ENCODE measurements at regions not wholly inside any gene's neighbourhood (a gene's known extent, or its start where the extent isn't known, plus 50 kb on each side); places are given as distances from the start of the nearest gene placed in this dataset.
A peak's percentile ranks its signal among the peaks of the same experiment; 100 is the strongest.
"Not testable (repeated sequence)": the region's sequence is repeated elsewhere in the genome, so short reads cannot be mapped to it uniquely, and the experiment has no call there.

GRCh38 chr1:189619682-189620332 lies 857.9 kb downstream of the BRINP3 start:
- 73% methylated on average over 2 of the region's 3 CpGs for WGBS (ENCODE audit: insufficient coverage, low lambda C conversion rate)
- DNase-seq: no peak
- Histone ChIP-seq H3K27me3 (ENCODE audit: control insufficient read depth, insufficient read depth, low read length) (no peaks in the 10 kb centered on the region), H3K4me1 (ENCODE audit: control insufficient read depth, insufficient read depth, low read length) (no peaks in the 10 kb centered on the region), H3K36me3 (ENCODE audit: control insufficient read depth, insufficient read depth, low read length) (no peaks in the 10 kb centered on the region), H3K4me3 (ENCODE audit: low read length) (no peak overlapping the region), H3K9me3 (ENCODE audit: control insufficient read depth, low read depth, low read length) (no peaks in the 10 kb centered on the region), H3K27ac (ENCODE audit: low read length) (no peak overlapping the region)

DNA sequence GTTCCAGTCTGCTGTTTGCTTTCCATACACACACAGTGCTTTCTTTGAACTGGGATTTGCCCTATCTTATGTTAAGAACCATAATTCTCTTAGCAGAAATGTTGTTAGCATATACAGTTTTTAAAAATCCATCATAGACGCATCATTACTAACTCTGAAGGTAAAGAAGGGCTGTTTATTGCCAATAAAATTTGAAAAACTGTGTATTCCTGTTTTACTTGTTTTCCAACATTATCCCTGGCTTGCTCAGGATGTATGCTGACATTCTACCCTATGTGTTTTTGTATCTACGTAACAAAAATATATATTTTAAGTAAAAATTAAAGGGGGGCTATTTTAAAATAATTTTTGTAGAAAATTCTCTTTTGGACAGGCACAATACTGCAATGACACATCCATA lies 857.2 kb downstream of the BRINP3 start:
- no peaks in the 10 kb centered on the region for H3K4me1 ChIP-seq (ENCODE audit: control insufficient read depth, insufficient read depth, low read length)
- H3K27ac ChIP-seq (ENCODE audit: low read length): no peak overlapping the region
- no peaks in the 10 kb centered on the region for H3K27me3 ChIP-seq (ENCODE audit: control insufficient read depth, insufficient read depth, low read length)
- H3K9me3 ChIP-seq (ENCODE audit: control insufficient read depth, low read depth, low read length): no peaks in the 10 kb centered on the region
- no peaks in the 10 kb centered on the region for H3K36me3 ChIP-seq (ENCODE audit: control insufficient read depth, insufficient read depth, low read length)
- DNase-seq: no peak
- H3K4me3 ChIP-seq (ENCODE audit: low read length): no peak overlapping the region
- WGBS (ENCODE audit: insufficient coverage, low lambda C conversion rate): 89% methylated on average over 2 of the region's 2 CpGs

DNA sequence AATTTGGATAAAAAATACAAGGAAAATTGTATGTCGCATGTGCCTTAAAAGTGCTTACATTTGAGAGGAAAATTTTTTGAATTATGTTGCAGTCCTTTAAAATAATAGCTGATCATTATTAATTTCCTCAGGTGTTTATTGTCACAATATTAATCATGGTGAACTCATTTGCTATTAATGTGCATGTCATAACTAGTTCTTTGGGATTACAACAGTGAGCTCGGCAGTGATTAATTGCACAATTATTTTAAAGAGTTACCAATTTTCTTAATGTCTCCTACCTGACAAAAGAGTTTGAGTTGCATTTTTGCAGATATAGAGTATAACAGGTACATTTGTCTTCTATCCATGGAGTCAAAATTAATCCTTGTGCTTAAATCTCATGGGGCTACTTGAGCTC lies 854.3 kb downstream of the BRINP3 start:
- Histone ChIP-seq H3K4me3 (ENCODE audit: low read length) (no peak overlapping the region), H3K27ac (ENCODE audit: low read length) (no peak overlapping the region), H3K4me1 (ENCODE audit: control insufficient read depth, insufficient read depth, low read length) (no peaks in the 10 kb centered on the region), H3K36me3 (ENCODE audit: control insufficient read depth, insufficient read depth, low read length) (no peaks in the 10 kb centered on the region), H3K27me3 (ENCODE audit: control insufficient read depth, insufficient read depth, low read length) (no peaks in the 10 kb centered on the region), H3K9me3 (ENCODE audit: control insufficient read depth, low read depth, low read length) (no peaks in the 10 kb centered on the region)
- 83% methylated on average over 1 of the region's 2 CpGs for WGBS (ENCODE audit: insufficient coverage, low lambda C conversion rate)
- no peak for DNase-seq

DNA sequence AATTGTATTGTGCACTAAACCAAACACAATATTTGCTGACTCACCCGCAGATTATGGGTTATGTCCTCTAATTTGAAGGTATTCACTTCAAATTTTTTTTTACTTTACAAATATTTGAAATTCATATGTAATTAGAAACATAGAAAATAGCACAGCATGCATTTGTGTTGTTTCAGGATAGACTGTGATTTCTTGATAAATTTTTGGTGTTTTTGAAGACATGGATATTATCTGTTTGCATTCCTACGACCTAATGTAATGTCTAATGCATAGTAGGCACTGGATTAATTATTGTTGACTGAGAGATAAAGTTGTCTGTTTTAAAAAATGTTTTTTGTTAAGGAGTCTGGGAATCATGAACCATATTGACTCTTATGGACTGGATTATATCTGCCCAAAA lies 850.2 kb downstream of the BRINP3 start:
- Histone ChIP-seq H3K36me3 (ENCODE audit: control insufficient read depth, insufficient read depth, low read length) (no peaks in the 10 kb centered on the region), H3K4me1 (ENCODE audit: control insufficient read depth, insufficient read depth, low read length) (no peaks in the 10 kb centered on the region), H3K27ac (ENCODE audit: low read length) (no peak overlapping the region), H3K4me3 (ENCODE audit: low read length) (no peak overlapping the region), H3K9me3 (ENCODE audit: control insufficient read depth, low read depth, low read length) (no peaks in the 10 kb centered on the region), H3K27me3 (ENCODE audit: control insufficient read depth, insufficient read depth, low read length) (no peaks in the 10 kb centered on the region)
- DNase-seq: no peak
- 71% methylated on average over 2 of the region's 2 CpGs for WGBS (ENCODE audit: insufficient coverage, low lambda C conversion rate)

DNA sequence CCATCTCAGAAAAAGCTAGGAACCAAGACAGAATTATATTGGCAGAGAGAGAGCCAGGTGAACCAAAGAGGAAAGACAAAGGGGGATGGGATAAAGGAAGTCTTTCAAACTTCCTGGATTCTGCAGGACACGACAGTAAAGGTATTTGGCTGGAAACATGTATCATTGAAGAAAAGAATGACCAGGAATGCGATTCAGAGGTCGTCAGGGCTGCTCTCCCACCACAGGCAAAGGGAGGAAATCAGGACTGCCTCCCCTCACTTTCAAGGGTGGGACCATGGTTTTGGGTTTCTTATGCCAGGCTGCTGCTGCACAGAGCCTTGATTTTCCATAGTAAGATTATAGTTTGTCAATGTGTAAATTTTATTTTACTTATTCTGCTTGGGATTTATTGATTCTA lies 848.8 kb downstream of the BRINP3 start:
- Histone ChIP-seq H3K27ac (ENCODE audit: low read length) (no peak overlapping the region), H3K27me3 (ENCODE audit: control insufficient read depth, insufficient read depth, low read length) (no peaks in the 10 kb centered on the region), H3K4me3 (ENCODE audit: low read length) (no peak overlapping the region), H3K4me1 (ENCODE audit: control insufficient read depth, insufficient read depth, low read length) (no peaks in the 10 kb centered on the region), H3K9me3 (ENCODE audit: control insufficient read depth, low read depth, low read length) (no peaks in the 10 kb centered on the region), H3K36me3 (ENCODE audit: control insufficient read depth, insufficient read depth, low read length) (no peaks in the 10 kb centered on the region)
- no peak for DNase-seq
- WGBS (ENCODE audit: insufficient coverage, low lambda C conversion rate): no CpG with 5 or more reads among the region's 3 CpGs

- WGBS (ENCODE audit: insufficient coverage, low lambda C conversion rate): 100% methylated on average over 1 of the region's 2 CpGs
- H3K36me3 ChIP-seq (ENCODE audit: control insufficient read depth, insufficient read depth, low read length): no peaks in the 10 kb centered on the region
- no peak overlapping the region for H3K4me3 ChIP-seq (ENCODE audit: low read length)
- H3K4me1 ChIP-seq (ENCODE audit: control insufficient read depth, insufficient read depth, low read length): no peaks in the 10 kb centered on the region
- DNase-seq: no peak
- H3K9me3 ChIP-seq (ENCODE audit: control insufficient read depth, low read depth, low read length): no peaks in the 10 kb centered on the region
- H3K27ac ChIP-seq (ENCODE audit: low read length): no peak overlapping the region
- H3K27me3 ChIP-seq (ENCODE audit: control insufficient read depth, insufficient read depth, low read length): no peaks in the 10 kb centered on the region
Observed at GRCh38 chr1:189633658-189634057, 844.0 kb downstream of the BRINP3 start.

DNA sequence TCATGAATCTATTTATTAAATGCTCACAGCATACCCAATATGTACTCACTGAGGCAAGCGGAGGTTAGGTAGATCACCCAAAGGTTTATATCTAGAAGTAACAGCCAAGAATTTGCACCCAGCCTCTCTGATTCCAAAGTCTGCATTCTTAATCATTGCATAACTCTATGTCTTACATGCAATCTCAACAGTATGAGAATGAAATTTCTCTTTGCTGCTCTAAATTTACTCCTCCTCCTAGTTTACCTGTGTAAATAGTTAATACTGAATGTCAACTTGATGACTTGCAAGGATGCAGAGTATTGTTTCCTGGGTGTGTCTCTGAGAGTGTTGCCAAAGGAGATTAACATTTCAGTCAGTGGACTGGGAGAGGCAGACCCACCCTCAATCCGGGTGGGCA lies 840.6 kb downstream of the BRINP3 start:
- Histone ChIP-seq H3K4me1 (ENCODE audit: control insufficient read depth, insufficient read depth, low read length) (peaks cover 2% of the 10 kb centered on the region), H3K9me3 (ENCODE audit: control insufficient read depth, low read depth, low read length) (no peaks in the 10 kb centered on the region), H3K27me3 (ENCODE audit: control insufficient read depth, insufficient read depth, low read length) (no peaks in the 10 kb centered on the region), H3K36me3 (ENCODE audit: control insufficient read depth, insufficient read depth, low read length) (no peaks in the 10 kb centered on the region), H3K4me3 (ENCODE audit: low read length) (no peak overlapping the region), H3K27ac (ENCODE audit: low read length) (no peak overlapping the region)
- WGBS (ENCODE audit: insufficient coverage, low lambda C conversion rate): no CpG with 5 or more reads among the region's 2 CpGs
- DNase-seq: peak; percentile 38 to 39

DNA sequence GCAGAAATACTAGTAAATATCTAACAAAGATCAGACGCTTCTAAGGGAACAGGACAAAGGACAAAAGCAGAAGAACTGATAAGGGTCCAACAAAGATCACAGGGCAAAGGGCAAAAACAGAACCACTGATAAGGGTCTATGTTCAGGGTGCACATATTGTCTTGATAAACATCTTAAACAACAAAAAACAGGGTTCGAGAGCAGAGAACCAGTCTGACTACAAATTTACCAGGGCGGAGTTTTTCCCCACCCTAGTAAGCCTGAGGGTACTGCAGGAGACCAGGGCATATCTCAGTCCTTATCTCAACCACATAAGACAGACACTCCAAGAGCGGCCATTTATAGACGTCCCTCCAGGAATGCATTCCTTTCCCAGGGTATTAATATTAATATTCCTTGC lies 833.5 kb downstream of the BRINP3 start:
- peak in 1 of 2 donors; percentile 12 for DNase-seq
- not testable (repeated sequence) for H3K4me3 ChIP-seq (ENCODE audit: low read length); H3K4me1 ChIP-seq (ENCODE audit: control insufficient read depth, insufficient read depth, low read length); H3K27ac ChIP-seq (ENCODE audit: low read length); H3K27me3 ChIP-seq (ENCODE audit: control insufficient read depth, insufficient read depth, low read length); H3K9me3 ChIP-seq (ENCODE audit: control insufficient read depth, low read depth, low read length); H3K36me3 ChIP-seq (ENCODE audit: control insufficient read depth, insufficient read depth, low read length)
- 21% methylated on average over 2 of the region's 5 CpGs for WGBS (ENCODE audit: insufficient coverage, low lambda C conversion rate)

- Histone ChIP-seq H3K9me3 (ENCODE audit: control insufficient read depth, low read depth, low read length) (no peaks in the 10 kb centered on the region), H3K27me3 (ENCODE audit: control insufficient read depth, insufficient read depth, low read length) (no peaks in the 10 kb centered on the region)
- WGBS (ENCODE audit: insufficient coverage, low lambda C conversion rate): no CpG with 5 or more reads among the region's 4 CpGs
Observed at GRCh38 chr1:189644970-189645369, 832.7 kb downstream of the BRINP3 start.

GRCh38 chr1:189646066-189646465 lies 831.6 kb downstream of the BRINP3 start:
- Histone ChIP-seq H3K9me3 (ENCODE audit: control insufficient read depth, low read depth, low read length) (no peaks in the 10 kb centered on the region), H3K4me1 (ENCODE audit: control insufficient read depth, insufficient read depth, low read length) (peaks cover 2% of the 10 kb centered on the region), H3K36me3 (ENCODE audit: control insufficient read depth, insufficient read depth, low read length) (no peaks in the 10 kb centered on the region), H3K4me3 (ENCODE audit: low read length) (no peak overlapping the region), H3K27me3 (ENCODE audit: control insufficient read depth, insufficient read depth, low read length) (no peaks in the 10 kb centered on the region), H3K27ac (ENCODE audit: low read length) (no peak overlapping the region)
- DNase-seq: no peak
- 86% methylated on average over 1 of the region's 1 CpG for WGBS (ENCODE audit: insufficient coverage, low lambda C conversion rate)

More at GRCh38 chr1:189644970-189645369, 832.7 kb downstream of the BRINP3 start:
- no peaks in the 10 kb centered on the region for H3K36me3 ChIP-seq (ENCODE audit: control insufficient read depth, insufficient read depth, low read length)
- H3K27ac ChIP-seq (ENCODE audit: low read length): no peak overlapping the region
- peaks cover 2% of the 10 kb centered on the region for H3K4me1 ChIP-seq (ENCODE audit: control insufficient read depth, insufficient read depth, low read length)
- no peak for DNase-seq
- H3K4me3 ChIP-seq (ENCODE audit: low read length): no peak overlapping the region

- DNase-seq: no peak
- Histone ChIP-seq H3K9me3 (ENCODE audit: control insufficient read depth, low read depth, low read length) (no peaks in the 10 kb centered on the region), H3K4me1 (ENCODE audit: control insufficient read depth, insufficient read depth, low read length) (no peaks in the 10 kb centered on the region)
Observed at GRCh38 chr1:189654906-189655305, 822.8 kb downstream of the BRINP3 start.

More at GRCh38 chr1:189654906-189655305, 822.8 kb downstream of the BRINP3 start:
- no peaks in the 10 kb centered on the region for H3K27me3 ChIP-seq (ENCODE audit: control insufficient read depth, insufficient read depth, low read length)
- no peak overlapping the region for H3K27ac ChIP-seq (ENCODE audit: low read length)
- H3K4me3 ChIP-seq (ENCODE audit: low read length): no peak overlapping the region
- H3K36me3 ChIP-seq (ENCODE audit: control insufficient read depth, insufficient read depth, low read length): no peaks in the 10 kb centered on the region
